ENCODE measurements at regions not wholly inside any gene's neighbourhood (a gene's known extent, or its start where the extent isn't known, plus 50 kb on each side); places are given as distances from the start of the nearest gene placed in this dataset.

DNA sequence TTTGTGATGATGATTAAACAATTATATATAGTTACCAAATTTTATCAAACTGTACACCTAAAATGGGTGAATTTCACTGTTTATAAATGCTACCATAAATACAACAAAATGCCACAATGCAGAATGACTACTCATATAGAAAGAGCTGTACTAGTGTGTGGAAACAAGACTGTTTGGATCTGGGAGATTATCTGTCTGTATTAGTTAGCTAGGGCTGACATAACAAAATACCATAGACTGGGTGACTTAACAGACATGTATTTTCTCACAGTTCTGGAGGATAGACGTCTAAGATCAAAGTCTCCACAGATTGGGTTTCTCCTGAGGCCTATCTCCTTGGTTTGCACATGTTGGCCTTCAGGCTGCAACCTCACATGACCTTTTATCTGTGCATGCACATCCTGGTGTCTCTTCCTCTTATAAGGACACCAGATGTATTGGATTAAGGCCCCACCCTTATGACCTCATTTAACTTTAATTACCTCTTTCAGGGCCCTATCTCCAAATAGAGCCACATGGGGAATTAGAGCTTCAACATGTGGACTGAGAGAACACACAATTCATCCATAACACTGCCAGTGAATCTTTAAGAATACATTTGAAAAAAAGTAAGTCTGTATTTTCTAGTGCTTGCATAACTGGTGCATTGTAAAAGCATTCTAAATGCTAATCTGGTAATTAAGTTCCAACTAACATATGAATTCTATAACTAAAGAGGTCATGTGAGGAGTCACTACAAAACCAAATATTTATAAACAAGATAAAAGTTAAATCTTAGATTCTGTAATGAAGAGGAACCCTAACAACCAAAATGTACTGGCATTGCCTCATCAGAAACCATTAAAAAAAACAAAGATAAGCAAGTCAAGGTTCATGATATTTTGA is 699.6 kb downstream of the NYAP2 start:
- no peak for TF ChIP-seq ZNF561 (tag by site-specific recombination; IDR thresholded peaks at IDR 0.05; ENCODE audit: borderline replicate concordance)
- TF ChIP-seq, protein P1, sequence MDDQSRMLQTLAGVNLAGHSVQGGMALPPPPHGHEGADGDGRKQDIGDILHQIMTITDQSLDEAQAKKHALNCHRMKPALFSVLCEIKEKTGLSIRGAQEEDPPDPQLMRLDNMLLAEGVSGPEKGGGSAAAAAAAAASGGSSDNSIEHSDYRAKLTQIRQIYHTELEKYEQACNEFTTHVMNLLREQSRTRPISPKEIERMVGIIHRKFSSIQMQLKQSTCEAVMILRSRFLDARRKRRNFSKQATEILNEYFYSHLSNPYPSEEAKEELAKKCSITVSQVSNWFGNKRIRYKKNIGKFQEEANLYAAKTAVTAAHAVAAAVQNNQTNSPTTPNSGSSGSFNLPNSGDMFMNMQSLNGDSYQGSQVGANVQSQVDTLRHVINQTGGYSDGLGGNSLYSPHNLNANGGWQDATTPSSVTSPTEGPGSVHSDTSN (CRISPR knock-in tag; IDR thresholded peaks at IDR 0.05) = no peak
- TF ChIP-seq, protein P2, sequence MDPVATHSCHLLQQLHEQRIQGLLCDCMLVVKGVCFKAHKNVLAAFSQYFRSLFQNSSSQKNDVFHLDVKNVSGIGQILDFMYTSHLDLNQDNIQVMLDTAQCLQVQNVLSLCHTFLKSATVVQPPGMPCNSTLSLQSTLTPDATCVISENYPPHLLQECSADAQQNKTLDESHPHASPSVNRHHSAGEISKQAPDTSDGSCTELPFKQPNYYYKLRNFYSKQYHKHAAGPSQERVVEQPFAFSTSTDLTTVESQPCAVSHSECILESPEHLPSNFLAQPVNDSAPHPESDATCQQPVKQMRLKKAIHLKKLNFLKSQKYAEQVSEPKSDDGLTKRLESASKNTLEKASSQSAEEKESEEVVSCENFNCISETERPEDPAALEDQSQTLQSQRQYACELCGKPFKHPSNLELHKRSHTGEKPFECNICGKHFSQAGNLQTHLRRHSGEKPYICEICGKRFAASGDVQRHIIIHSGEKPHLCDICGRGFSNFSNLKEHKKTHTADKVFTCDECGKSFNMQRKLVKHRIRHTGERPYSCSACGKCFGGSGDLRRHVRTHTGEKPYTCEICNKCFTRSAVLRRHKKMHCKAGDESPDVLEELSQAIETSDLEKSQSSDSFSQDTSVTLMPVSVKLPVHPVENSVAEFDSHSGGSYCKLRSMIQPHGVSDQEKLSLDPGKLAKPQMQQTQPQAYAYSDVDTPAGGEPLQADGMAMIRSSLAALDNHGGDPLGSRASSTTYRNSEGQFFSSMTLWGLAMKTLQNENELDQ (tag by site-specific recombination; IDR thresholded peaks at IDR 0.05; ENCODE audit: low read depth) = no peak
- no peak for TF ChIP-seq OSR2 (tag by site-specific recombination; IDR thresholded peaks at IDR 0.05)
- TF ChIP-seq ZBTB1 (tag by site-specific recombination; IDR thresholded peaks at IDR 0.05) = no peak
